K562 (cell line): ENCODE measurements at regions not wholly inside any gene's neighbourhood (a gene's known extent, or its start where the extent isn't known, plus 50 kb on each side); places are given as distances from the start of the nearest gene placed in this dataset.
A peak's percentile ranks its signal among the peaks of the same experiment; 100 is the strongest.

Source experiments
- ATAC-seq: fragments of 200-7000 bp; cut with Tn5 transposase; 3 replicates; pipeline ENCODE4 v1.9.1; 2020; ENCODE audit warnings: moderate library complexity
- BruUV-seq: library from RNA; stranded (reverse); fragments of 400-500 nt; replicated peaks from 2 replicates; lab custom pipeline; 2021; lab: Mats Ljungman, UMichigan
- CTCF ChIA-PET: fragments of 300-600 bp; formaldehyde crosslinking; extraction: SDS; loops from one replicate; lab custom pipeline; 2021; ENCODE audit warnings: low intra/inter-chr PET ratio; lab: Yijun Ruan, JAX
- POLR2A ChIA-PET: fragments of 300-600, 350-650 bp; sonication (Branson Sonifier 250); formaldehyde crosslinking; extraction: SDS; loops from one replicate; lab custom pipeline; 2021; ENCODE audit warnings: antibody characterized with exemption, inconsistent platforms; lab: Yijun Ruan, JAX
- DNase-seq, 4 experiments: peaks; one replicate each; pipeline versions ENCODE4 v3.0.0 to v3.0.0-alpha.2; 2011 to 2018; ENCODE audit warnings: low spot score in 3 of 4, mixed read lengths in 3 of 4; ENCODE audit errors: extremely low read depth in 1 of 4
- FAIRE-seq: peaks from 2 replicates; lab custom pipeline; 2011; peaks lifted over from hg19 to GRCh38; lab: Jason Lieb, UNC
- H2AFZ ChIP-seq: 2 replicates; pipeline ENCODE4 v1.6.0; 2011; ENCODE audit warnings: low read depth, low read length, control low read depth, inconsistent platforms
- H3K27ac ChIP-seq: fragments of 200-600 bp; 3 replicates; pipeline ENCODE4 v1.8.0; 2011; ENCODE audit warnings: low read depth, mild to moderate bottlenecking, control low read depth, inconsistent platforms, low read length, moderate library complexity, mixed read lengths; ENCODE audit errors: extremely low read depth
- H3K27me3 ChIP-seq, 2 experiments: fragments of 300-600 bp in 1 of 2; 2 replicates in 1 of 2; 3 replicates in 1 of 2; pipeline versions ENCODE4 v1.6.0 to v1.8.0; 2011; ENCODE audit warnings: inconsistent platforms in 2 of 2, low read length in 2 of 2, mild to moderate bottlenecking in 1 of 2, mixed read lengths in 1 of 2, moderate library complexity in 1 of 2; ENCODE audit not compliant: control insufficient read depth in 2 of 2, insufficient read depth in 2 of 2
- H3K36me3 ChIP-seq: fragments of 300-600 bp; 3 replicates; pipeline ENCODE4 v1.8.0; 2011; ENCODE audit warnings: mild to moderate bottlenecking, low read length, inconsistent platforms; ENCODE audit not compliant: control insufficient read depth, insufficient read depth
- H3K4me1 ChIP-seq, 2 experiments: fragments of 200-600 bp in 1 of 2; replicated peaks in 1 of 2; 2 replicates in 1 of 2; 3 replicates in 1 of 2; pipeline versions ENCODE4 v1.5.1 to v1.8.0; 2011; ENCODE audit warnings: inconsistent platforms in 2 of 2, low read length in 2 of 2, mild to moderate bottlenecking in 1 of 2, mixed read lengths in 1 of 2, moderate library complexity in 1 of 2; ENCODE audit not compliant: control insufficient read depth in 2 of 2, insufficient read depth in 2 of 2
- H3K4me2 ChIP-seq: 2 replicates; pipeline ENCODE4 v1.6.1; 2011; ENCODE audit warnings: low read length, control low read depth, inconsistent platforms, mixed read lengths; ENCODE audit not compliant: insufficient read depth
- H3K4me3 ChIP-seq: fragments of 200-600 bp; sonication (generic), shearing (Covaris generic); 2 replicates; pipeline ENCODE4 v1.5.1; 2016; ENCODE audit warnings: control low read depth, inconsistent platforms
- H3K79me2 ChIP-seq: fragments of 200-600 bp; 3 replicates; pipeline ENCODE4 v1.8.0; 2011; ENCODE audit warnings: low read length, inconsistent platforms; ENCODE audit not compliant: control insufficient read depth, insufficient read depth
- H3K9ac ChIP-seq, 2 experiments: 2 replicates each; pipeline versions ENCODE4 v1.6.0 to v1.6.1; 2011; ENCODE audit warnings: low read depth in 2 of 2, low read length in 2 of 2, control low read depth in 1 of 2, inconsistent platforms in 1 of 2, mild to moderate bottlenecking in 1 of 2, mixed read lengths in 1 of 2; ENCODE audit not compliant: insufficient read depth in 1 of 2
- H3K9me1 ChIP-seq: one replicate; pipeline ENCODE4 v1.6.0; 2011; ENCODE audit warnings: inconsistent platforms, mild to moderate bottlenecking, low read length, moderate library complexity; ENCODE audit not compliant: control insufficient read depth, insufficient read depth
- H3K9me3 ChIP-seq: replicated peaks from 2 replicates; pipeline ENCODE4 v1.5.1; 2011; ENCODE audit warnings: low read depth, low read length, inconsistent platforms; ENCODE audit not compliant: control insufficient read depth, insufficient read depth
- H4K20me1 ChIP-seq: replicated peaks from 2 replicates; pipeline ENCODE4 v1.6.1; 2011; ENCODE audit warnings: low read length, inconsistent platforms, mixed read lengths; ENCODE audit not compliant: control insufficient read depth, insufficient read depth
- ARID4B ChIP-seq: sonication (generic); formaldehyde crosslinking; IDR thresholded peaks from 2 replicates; pipeline ENCODE4 v1.8.0; 2022; ENCODE audit warnings: mild to moderate bottlenecking, missing genetic modification reagents
- CHCHD3 ChIP-seq: fragments of 250-450 bp; sonication (Bioruptor Pico); IDR thresholded peaks from 2 replicates; pipeline ENCODE4 v2.1.2; 2022; ENCODE audit warnings: mild to moderate bottlenecking
- COPS2 ChIP-seq: fragments of 450-650 bp; conservative IDR thresholded peaks from 2 replicates; pipeline ENCODE4 v1.6.1; 2016; ENCODE audit warnings: mild to moderate bottlenecking, moderate library complexity
- MAFG ChIP-seq: fragments of 450-650 bp; conservative IDR thresholded peaks from 2 replicates; pipeline ENCODE4 v1.6.1; 2016; ENCODE audit warnings: missing genetic modification characterization, missing compliant biosample characterization
- MCM2 ChIP-seq: fragments of 450-650 bp; IDR thresholded peaks from 2 replicates; pipeline ENCODE4 v1.6.1; 2017; ENCODE audit warnings: low read depth, mild to moderate bottlenecking
- MCM5 ChIP-seq: fragments of 450-650 bp; IDR thresholded peaks from 2 replicates; pipeline ENCODE4 v1.6.1; 2016; ENCODE audit warnings: low read depth
- MCM7 ChIP-seq, 2 experiments: fragments of 450-650 bp; IDR thresholded peaks; 2 replicates each; pipeline ENCODE4 v1.6.1; 2016 to 2018
- NBN ChIP-seq: fragments of 450-650 bp; IDR thresholded peaks from 2 replicates; pipeline ENCODE4 v1.6.1; 2016; ENCODE audit warnings: low read depth, mild to moderate bottlenecking
- PHB ChIP-seq: fragments of 250-450 bp; sonication (Bioruptor Pico); IDR thresholded peaks from 2 replicates; pipeline ENCODE4 v1.5.0; 2021
- PHF21A ChIP-seq: fragments of 450-650 bp; IDR thresholded peaks from 2 replicates; pipeline ENCODE4 v1.6.1; 2017; ENCODE audit warnings: low read depth, borderline replicate concordance
- RBM14 ChIP-seq: fragments of 200-400 bp; formaldehyde crosslinking; IDR thresholded peaks from 2 replicates; pipeline ENCODE4 v1.6.1; 2018; ENCODE audit warnings: low read depth, mild to moderate bottlenecking, low read length, moderate library complexity, borderline replicate concordance; ENCODE audit not compliant: insufficient read depth
- RNF2 ChIP-seq: sonication (generic); IDR thresholded peaks from 2 replicates; pipeline ENCODE4 v1.6.1; 2016
- SMC3 ChIP-seq: conservative IDR thresholded peaks from 2 replicates; pipeline ENCODE4 v1.6.1; 2011; ENCODE audit warnings: low read depth, low read length, improper control_type of control experiment; ENCODE audit not compliant: insufficient read depth
- ZKSCAN1 ChIP-seq: fragments of 150-350 bp; IDR thresholded peaks from 2 replicates; pipeline ENCODE4 v1.6.1; 2016; ENCODE audit warnings: low read depth, low read length
- ZNF41 ChIP-seq: fragments of 250-450 bp; sonication (Bioruptor Pico); conservative IDR thresholded peaks from 2 replicates; pipeline ENCODE4 v1.4.0; 2020; ENCODE audit warnings: mild to moderate bottlenecking
- ZNF561 ChIP-seq: fragments of 450-650 bp; formaldehyde crosslinking; conservative IDR thresholded peaks from 2 replicates; pipeline ENCODE4 v1.4.0; 2020; ENCODE audit warnings: mild to moderate bottlenecking, moderate library complexity
- WGBS: fragments of 100-300 bp; shearing (Covaris generic); methylation state at CpG from one replicate; pipeline ENCODE4 v1.1.6; 2016; ENCODE audit warnings: low coverage, mixed read lengths; ENCODE audit not compliant: insufficient coverage; ENCODE audit errors: missing lambda C conversion rate; 5-methylcytosine and 5-hydroxymethylcytosine counted together
- in situ Hi-C: fragments of 300-500 bp; cut with MboI; formaldehyde crosslinking; loops from 4 replicates; pipeline ENCODE4 v1.15.0; 2018; ENCODE audit warnings: inconsistent platforms, mixed read lengths
- intact Hi-C: fragments of 100-400 bp; cut with micrococcal nuclease; formaldehyde crosslinking; loops from 2 replicates; pipeline ENCODE4 v1.14.2; 2022
- TF ChIP-seq, protein P1 (sequence below): fragments of 450-650 bp; formaldehyde crosslinking; IDR thresholded peaks from 2 replicates; pipeline ENCODE4 v1.4.0; 2022; ENCODE audit warnings: mild to moderate bottlenecking, moderate library complexity
- TF ChIP-seq, protein P2 (sequence below): IDR thresholded peaks from 2 replicates; pipeline ENCODE4 v1.6.1; 2012; ENCODE audit warnings: low read depth, low read length, improper control_type of control experiment, borderline replicate concordance

GRCh38 chr14:105897725-105898113 is 371.3 kb downstream of the TMEM121 start (continued):
- TF ChIP-seq COPS2, result no peak
- no peak for TF ChIP-seq ZNF561 (CRISPR knock-in tag)
- TF ChIP-seq, all 486 proteins: peak for 0

- H3K4me3 ChIP-seq, result no peak overlapping the region
- TF ChIP-seq SMC3 (no peak), PHB (CRISPR knock-in tag) (no peak), CHCHD3 (CRISPR knock-in tag) (no peak), ARID4B (CRISPR knock-in tag) (no peak), MCM7 (IDR thresholded peaks at IDR 0.05) (no peak), RNF2 (no peak), ZNF41 (CRISPR knock-in tag) (no peak), ZKSCAN1 (no peak), NBN (no peak), MCM5 (no peak), MCM2 (no peak), PHF21A (no peak), MAFG (tag) (no peak), RBM14 (no peak)
- TF ChIP-seq, protein P1, sequence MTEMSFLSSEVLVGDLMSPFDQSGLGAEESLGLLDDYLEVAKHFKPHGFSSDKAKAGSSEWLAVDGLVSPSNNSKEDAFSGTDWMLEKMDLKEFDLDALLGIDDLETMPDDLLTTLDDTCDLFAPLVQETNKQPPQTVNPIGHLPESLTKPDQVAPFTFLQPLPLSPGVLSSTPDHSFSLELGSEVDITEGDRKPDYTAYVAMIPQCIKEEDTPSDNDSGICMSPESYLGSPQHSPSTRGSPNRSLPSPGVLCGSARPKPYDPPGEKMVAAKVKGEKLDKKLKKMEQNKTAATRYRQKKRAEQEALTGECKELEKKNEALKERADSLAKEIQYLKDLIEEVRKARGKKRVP, result no peak
- TF ChIP-seq, protein P2, sequence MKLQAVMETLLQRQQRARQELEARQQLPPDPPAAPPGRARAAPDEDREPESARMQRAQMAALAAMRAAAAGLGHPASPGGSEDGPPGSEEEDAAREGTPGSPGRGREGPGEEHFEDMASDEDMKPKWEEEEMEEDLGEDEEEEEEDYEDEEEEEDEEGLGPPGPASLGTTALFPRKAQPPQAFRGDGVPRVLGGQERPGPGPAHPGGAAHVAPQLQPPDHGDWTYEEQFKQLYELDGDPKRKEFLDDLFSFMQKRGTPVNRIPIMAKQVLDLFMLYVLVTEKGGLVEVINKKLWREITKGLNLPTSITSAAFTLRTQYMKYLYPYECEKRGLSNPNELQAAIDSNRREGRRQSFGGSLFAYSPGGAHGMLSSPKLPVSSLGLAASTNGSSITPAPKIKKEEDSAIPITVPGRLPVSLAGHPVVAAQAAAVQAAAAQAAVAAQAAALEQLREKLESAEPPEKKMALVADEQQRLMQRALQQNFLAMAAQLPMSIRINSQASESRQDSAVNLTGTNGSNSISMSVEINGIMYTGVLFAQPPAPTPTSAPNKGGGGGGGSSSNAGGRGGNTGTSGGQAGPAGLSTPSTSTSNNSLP, result no peak
These were observed 372.2 kb downstream of the TMEM121 start for GRCh38 chr14:105898482-105899010.

More at GRCh38 chr14:105898482-105899010, 372.2 kb downstream of the TMEM121 start:
- CTCF ChIA-PET, result no interaction called here
- H3K27me3 ChIP-seq, result no peaks in the 10 kb centered on the region; a peak in 1 of 5 replicates
- peak in 1 of 4 experiments; percentile 1 for DNase-seq
- WGBS, result 0% methylated on average over 2 of the region's 11 CpGs
- no peaks in the 10 kb centered on the region for H3K79me2 ChIP-seq
- no peak overlapping the region for H3K27ac ChIP-seq
- ATAC-seq, result no peak
- in situ Hi-C loops, result no loop called here
- H2AFZ ChIP-seq, result no peak overlapping the region
- H3K9ac ChIP-seq, result no peak overlapping the region
- intact Hi-C loops, result no loop called here
- BruUV-seq, result no TSS peak
- no peak overlapping the region for H3K4me2 ChIP-seq
- H3K4me1 ChIP-seq, result no peaks in the 10 kb centered on the region
- no peaks in the 10 kb centered on the region for H3K9me1 ChIP-seq
- no peak for FAIRE-seq
- no peaks in the 10 kb centered on the region for H3K9me3 ChIP-seq
- POLR2A ChIA-PET, result no interaction called here
- no peaks in the 10 kb centered on the region for H3K36me3 ChIP-seq
- no peaks in the 10 kb centered on the region for H4K20me1 ChIP-seq
